Right kidney (tissue), 1 donor: ENCODE measurements at regions not wholly inside any gene's neighbourhood (a gene's known extent, or its start where the extent isn't known, plus 50 kb on each side); places are given as distances from the start of the nearest gene placed in this dataset.

Source experiments
- DNase-seq: peaks from one replicate; pipeline ENCODE4 v3.0.0-alpha.2; 2016

DNA sequence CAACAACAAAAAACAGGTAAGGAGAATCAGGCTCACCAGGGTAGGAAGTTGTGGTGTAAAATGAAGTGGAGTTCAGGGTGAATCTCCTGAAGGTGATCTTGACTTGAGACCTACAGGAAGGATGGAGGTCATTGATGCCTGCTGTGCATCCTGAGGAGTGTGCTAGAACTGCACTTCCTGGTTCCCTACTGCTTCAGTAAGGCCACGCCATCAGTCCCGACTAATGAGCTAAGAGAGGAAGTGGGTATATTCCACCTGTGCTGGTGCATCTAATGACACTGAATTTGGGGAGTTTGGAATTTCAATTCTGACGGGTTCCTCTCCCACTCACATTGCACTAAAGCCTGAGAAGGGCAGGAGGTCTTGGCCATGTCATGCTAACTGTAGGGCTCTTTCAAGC is 349.3 kb upstream of the SLC14A2 start:
- no peak for DNase-seq

DNA sequence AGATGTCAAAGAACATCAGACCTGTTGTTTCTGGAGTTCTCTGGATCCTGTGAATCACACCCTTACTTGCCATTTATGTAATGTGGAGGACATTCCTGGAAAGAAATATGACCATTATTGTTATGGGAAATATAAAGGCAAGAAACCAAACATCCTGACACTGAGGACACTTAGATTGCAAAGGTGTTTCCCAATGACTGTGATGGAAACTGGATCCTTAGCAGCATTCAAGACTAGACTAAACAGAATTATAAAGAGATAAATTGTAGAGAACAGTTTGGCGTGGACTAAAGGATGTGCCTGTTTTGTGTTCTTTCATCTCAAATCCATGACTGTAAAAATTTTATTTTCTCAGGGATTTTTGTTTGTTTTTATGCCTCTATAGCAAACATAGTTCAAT is 347.7 kb upstream of the SLC14A2 start:
- DNase-seq = no peak

DNA sequence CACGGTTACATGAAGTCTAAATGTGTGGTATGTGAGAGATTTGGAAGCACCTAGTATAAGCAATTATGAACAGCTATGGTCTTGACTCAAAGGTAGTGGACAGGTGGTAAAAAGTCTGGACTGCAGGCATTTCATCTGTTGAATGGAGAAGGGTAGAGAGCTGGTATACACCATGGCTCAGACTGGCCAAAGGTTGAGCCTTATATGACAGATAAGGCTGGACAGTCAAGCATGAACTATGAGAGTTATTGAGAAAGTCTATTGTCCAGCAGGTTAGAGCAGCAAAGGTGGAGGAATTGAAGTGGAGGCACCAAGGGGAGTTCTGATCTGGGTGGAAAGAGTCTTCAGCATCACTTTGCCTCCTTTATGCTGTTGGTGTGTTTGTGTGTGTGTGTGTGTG is 346.7 kb upstream of the SLC14A2 start:
- DNase-seq = no peak

DNA sequence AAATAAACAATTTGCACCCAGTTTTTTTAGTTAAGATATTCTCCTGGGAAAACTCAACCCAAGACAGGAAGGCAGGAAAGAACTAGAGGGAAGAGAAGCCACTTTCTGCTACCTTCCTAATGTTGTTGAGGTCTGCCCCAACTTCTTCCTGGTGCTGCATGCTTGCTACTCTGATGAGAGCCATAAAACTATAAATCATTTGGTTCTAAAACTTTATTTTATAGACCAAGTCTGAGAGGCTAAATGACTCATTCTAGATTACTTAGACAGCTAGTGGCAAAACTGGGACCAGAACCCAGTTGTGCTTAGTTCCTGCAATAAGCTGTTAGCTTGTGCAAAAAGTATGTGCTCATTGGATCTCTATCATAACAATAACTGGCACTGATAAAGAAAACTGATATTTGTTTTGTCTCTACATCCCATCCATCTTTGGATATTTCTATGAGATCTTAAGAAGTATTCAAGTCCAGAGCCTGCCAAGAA is 344.9 kb upstream of the SLC14A2 start:
- no peak for DNase-seq

DNA sequence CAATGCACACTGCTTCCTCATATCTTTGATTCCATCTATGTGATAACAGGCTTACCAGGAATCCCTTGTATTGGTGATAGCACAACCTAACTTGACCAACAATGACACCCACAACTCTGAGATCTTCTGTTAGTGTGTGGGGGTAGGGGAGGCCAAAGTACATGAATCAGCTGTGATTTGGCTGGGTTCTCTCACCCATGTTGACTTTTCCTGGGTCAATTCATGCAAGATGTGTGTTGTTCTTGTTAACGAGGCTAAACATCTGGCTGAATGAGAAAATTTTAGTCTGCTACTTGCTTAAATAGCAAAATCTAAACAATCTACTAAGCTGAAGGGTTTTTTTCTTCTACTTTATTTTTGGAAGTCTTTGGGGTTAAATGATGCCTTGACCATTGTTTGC is 341.2 kb upstream of the SLC14A2 start:
- no peak for DNase-seq

DNA sequence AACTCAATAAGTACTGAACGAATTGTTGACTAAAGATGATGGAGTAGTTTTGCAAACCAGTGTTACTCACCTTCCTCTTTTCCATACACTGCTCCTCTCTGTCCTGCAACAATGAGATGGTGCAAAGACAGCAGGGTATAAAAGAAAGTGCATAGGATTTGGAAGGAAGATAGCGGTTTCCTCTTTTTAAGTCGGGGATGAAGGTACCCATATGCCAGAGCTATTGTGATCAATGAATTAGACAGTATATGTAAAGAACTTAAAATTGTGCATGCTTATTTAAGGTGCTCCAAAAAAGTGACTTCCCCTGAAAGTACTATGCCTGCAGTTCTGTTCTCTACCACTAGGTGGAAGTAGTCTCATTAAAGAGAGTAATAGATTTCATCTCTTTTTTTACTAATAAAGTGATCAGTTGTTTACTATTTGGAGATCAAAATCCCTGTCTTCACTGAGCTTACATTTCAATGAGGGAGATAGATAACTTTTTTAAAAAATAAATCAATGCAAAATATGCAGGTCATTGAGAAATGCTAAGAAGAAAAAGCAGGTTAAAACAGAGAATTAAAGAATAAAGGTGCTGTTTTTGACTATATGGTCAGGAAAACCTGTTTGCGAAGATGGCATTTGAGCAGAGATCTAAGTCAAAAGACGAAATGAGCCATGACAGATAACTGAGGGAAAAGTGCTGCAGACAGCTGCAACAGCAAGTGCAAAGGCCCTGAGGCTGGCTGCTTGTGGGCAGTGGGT is 339.7 kb upstream of the SLC14A2 start:
- no peak for DNase-seq

DNA sequence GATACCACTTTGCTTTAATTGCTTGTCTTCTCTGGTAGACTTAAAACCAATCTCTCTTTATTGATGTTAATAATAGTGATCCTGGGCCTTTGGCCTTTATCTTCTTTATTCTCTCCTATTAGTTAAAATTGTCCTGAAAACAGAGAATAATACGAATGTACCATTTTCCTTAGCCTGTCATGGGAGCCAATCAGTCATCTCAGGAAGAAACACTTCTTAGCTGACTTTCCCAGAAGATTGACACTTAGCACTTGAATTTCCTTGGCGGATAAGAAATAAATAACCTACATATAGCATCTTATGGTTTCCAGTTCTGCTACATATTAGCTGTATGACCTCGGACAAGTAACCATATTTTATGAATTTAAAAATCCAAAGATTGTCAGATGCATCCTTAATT is 338.4 kb upstream of the SLC14A2 start:
- no peak for DNase-seq

DNA sequence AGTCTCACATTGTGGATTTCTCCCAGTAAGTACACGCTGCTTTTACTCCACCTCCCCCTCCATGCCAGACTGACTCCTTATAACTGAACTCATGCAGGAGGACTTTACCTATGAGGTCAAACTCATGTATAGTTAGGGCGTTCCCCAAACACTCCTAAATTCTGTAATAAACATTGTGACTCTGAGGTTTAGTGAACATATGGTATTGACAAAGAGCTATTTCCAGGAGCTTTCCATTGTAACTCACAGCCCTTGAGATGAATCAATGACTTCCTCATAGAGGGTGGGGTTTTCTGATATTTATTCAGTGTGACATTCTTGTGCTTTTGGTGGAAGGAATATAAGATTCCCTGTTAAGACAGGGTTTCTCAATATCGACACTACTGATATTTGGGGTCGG is 337.4 kb upstream of the SLC14A2 start:
- DNase-seq = no peak

DNA sequence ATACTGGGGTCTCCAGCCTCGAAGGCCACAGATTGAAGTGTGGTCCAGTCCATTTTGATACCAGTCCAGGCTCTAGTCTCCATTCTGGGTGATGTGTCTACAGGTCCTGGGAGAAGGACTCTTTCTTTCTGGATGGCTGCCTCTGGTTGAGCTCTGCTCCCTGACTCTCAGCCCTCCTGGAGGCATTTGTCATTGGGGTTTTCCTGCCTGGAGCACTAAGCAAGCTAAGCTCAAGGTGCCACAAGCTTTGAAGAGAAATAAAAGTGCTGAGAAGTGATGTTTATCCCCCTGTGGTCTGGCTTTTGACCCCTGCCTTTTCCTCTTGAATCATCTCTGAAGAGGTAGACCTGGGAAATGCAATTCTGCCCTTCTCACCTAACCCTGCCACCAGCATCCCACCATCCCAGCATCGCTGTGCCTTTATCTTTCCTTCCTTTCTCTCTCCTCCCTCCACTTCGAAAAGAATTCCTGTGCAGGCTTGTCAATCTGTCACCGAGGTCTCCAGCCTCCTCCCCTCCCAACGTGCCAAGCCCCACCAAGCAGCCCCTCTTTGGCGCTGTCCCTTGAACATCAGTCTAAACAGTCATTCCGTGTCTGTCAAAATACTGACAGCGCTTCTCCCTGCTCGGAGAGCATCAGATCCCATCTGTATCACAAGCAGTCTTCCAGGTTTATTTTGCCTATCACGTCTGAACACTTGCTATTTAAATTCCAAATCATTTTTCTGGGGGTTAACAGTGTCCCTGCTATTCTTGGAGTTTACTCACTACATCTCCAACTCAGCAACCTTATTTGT is 334.6 kb upstream of the SLC14A2 start:
- no peak for DNase-seq

DNA sequence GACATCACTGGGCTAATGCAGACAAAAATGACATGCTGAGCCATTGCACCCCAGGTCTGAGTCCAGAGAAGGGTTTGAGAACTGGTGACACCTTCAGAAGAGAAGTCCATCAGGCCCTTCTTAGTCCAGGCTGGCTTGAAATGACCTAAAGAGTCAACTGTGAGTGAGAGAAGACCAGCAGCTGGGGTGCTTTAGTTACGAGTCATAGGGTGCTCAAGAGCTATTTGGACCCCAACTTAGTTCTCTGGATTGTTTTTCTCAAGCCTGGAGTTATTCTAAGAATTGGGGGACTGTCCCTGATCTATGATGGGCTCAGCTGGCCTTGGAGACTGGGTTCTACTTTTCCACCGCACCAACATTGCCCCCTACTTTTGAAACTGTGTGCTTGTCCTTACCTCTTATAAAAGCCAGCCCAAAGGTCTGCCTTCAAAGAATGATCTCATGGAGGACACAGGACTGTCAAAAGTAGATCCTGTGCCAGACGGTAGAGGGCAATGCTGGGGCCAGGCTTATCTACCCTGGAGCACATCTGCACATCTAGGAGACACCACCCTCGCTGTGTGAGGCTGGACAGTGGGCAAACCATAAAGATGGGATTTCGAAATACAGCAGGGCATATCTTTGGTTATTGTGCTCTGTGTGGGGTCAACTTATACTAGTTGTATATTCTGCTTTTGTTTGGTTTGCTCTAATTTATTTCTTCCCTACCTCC is 333.0 kb upstream of the SLC14A2 start:
- no peak for DNase-seq

DNA sequence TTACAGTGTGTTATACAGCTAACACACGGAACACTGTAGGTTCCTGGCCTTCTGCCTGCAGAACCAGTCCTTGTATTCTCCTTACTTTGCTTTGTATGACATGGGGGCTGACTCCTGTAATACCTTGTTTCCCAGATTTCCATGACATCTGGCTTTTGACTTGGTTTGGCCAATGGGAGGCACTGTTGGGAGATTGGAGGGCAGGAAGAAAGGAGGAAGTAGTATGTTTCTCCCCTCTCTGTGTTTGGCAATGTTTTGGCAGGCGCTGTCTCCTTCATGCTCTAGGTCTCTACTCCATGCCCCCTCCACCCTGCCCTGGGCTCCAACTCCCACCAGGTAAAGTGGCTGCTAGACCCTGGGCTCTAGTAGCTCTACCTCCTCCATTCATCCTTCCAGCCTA is 331.1 kb upstream of the SLC14A2 start:
- DNase-seq = no peak

DNA sequence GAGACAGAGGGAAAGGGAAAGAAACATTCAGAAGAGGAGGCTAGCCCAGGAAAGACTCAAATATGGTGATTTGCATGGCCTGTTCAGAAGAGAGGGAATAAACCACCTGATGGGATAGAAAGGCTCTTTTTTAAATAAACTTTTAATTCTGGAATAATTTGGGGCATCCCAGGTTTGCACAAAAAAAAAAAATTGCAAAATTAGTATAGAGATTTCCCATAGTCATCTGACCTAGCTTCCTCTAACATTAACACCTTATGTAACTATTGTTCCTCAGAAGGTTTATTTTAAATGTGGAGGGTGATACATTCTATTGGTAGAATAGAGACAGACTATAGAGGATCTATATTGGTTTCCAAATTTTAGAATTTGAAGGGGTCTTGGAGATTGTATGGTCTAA is 330.4 kb upstream of the SLC14A2 start:
- DNase-seq = no peak

DNA sequence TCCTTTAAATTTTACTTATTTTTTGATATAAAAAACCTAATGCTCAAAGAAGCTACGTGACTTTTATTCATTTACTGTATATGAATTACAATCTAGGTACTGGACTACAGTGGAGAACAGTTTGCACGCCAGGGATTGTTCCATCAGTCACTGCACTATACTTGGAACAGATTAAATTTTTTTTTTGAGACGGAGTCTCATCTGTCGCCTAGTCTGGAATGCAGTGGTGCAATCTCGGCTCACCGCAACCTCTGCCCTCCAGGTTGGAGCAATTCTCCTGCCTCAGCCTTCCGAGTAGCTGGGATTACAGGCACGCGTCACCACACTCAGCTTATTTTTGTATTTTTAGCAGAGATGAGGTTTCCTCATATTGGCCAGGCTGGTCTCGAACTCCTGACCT is 330.0 kb upstream of the SLC14A2 start:
- no peak for DNase-seq

DNA sequence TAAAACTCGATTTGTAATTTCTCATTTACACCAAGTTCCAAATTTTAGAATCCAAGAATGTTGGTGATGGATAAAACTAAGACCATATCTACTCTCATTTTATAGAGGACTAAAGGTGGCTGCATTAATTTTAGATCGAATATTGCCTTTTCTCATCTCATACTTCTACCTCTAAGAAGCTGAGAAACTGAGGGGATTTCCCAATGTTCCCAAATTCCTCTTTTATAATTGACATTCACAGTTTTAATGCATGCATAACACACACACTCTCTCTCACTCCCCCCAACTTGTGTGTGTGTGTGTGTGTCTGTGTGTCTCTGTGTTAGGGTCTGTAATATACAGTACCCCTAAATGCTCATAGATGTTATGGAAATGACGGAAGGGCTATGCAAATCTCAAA is 328.8 kb upstream of the SLC14A2 start:
- DNase-seq = no peak

DNA sequence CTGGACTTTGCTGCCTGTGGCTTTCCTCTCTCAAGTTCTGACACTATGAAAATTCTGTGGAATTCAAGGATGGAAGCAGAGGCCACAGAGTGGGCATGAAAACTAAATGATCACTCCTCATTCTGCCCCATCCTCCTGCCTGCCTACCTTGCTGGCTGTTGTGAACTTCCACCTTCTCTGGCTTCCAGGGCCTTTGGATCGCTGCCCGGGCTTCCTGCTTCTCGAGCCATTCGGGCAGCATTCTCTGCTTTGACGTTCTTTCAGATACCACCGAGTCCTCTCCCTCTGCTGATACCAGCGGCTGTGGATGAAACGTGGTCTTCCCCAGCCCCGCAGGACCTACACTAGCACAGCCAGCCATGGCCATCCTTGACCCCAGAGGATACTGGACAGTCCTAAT is 327.7 kb upstream of the SLC14A2 start:
- DNase-seq = no peak

DNA sequence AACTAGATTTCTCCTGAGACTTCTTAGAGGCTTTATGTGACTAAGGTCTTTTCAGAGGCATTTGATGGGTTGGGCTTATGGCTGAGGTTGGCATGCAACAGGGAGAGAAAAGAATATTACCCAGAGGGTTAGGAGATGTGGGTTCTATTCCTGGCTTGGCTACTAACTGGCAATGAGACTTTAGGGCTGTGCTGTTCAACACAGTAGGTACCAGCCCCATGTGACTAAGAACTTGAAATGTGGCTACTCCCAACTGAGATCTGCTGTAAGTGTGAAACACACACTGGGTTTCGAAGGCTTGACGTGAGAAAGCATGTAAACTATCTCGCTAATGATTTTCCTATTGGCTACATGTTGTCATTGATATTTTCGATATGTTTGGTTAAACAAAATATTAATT is 324.9 kb upstream of the SLC14A2 start:
- no peak for DNase-seq

DNA sequence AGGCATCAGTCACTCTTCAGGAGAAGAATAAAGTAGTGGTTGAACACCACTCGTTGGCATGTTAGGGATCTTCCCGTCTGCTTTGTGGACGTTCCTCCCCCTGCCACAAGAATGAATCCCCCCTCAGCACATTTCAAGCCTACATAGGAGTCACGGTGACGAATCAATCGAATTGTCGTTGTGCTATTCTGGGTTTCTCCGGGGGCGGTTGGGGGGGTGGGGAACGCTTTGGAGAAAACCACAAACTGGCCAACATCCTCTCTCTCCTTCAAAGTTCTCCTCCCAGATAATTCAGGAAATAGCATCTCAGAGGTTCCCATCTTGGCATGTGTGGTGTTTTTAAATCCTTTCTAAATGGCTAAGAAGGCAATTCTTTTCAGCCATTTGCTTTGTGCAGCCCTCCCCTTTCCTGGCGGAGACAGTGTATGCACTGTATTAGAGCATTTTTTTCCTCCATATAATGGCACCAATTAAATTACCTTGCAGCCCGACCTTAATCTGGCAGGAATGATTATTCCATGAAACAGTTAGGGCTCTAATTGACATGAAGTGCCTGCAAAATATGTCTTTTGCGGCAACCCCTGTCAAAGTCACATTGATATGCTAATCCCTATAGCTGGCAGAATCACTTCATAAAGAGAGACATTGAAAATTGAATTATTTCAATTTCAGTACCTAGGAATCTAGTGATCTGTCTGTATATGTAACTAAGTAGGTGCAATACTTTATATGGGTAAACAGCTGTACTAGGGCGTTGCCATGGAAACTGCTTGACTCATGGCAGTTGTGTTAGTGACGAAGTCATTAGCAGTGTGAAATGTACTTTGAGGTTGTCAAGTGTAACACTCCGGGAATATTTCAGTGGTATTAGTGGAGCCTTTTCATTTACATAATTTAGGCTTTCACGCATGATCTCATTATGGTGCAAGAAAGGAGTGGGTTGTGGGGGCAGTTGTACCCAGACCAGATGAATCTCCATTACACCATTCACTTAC is 323.4 kb upstream of the SLC14A2 start:
- no peak for DNase-seq

DNA sequence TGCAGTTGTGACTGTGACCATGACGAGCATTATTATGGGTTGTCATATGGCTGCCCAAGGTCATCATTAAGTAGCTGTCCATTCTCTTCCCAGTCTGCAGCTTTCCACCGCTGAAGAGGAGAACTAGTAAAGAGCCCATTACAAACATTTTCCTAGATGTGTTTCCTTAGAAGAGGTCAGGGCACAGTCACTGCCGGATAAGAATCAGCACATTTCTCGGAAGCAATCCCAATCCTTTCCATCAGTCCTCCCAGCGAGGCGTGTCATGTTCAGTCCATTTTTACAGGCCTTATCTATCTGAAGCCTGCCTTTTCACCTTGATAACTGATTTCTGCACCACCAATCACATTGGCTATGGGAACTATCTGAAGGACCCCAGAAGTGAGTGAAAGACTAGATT is 319.9 kb upstream of the SLC14A2 start:
- DNase-seq = no peak

DNA sequence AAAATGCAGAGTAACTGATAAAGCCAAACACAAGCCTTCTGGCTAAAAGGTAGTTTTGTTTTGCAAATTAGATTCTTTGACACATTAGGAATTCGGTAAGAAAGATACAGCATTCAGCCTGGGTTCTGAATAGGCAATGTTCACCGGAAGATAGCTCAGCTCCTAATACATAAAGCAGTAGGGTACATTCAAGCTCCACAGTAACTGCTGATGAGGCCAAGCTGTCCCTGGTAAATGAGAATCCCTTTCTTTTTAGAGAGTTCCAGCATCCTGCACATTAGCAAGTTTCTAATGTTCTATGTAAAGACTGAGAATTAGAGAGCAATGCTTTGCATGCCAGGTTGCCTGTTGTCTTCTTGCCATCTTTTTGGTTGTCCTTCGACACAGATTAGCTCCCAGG is 316.3 kb upstream of the SLC14A2 start:
- no peak for DNase-seq

DNA sequence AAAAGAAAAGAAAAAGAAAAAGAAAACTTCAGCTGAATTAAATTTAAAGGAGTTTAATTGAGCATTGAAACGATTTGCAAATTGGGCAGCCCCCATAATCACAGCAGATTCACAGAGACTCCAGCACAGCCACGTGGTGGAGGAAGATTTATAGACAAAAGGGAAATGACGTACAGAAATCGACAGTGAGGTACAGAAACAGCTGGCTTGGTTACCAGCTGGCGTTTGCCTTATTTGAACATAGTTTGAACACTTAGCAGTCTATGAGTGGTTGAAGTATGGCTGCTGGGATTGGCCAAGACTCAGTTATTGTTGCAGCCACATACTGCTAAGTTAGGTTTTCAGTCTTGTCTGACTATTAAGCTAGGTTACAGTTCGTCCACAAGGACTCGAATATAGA is 312.2 kb upstream of the SLC14A2 start:
- no peak for DNase-seq

DNA sequence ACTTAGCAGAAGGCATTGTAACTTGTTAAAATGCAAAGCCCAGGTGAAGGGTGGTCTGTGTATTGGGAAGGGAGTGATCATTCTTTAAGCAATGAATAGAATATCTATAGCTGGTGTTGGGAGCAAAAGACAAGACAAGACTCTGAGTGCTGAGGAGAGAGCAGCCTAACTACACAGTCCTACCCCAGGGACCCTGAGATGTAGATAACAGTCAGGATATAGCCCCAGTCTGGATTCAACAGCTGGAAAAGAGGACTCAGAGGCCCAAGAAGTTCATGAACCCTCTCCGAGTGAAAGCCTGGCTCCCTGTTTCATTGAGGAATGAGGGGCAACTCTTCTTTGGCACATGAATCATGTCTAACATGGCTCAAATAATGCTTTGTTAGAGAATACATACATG is 310.7 kb upstream of the SLC14A2 start:
- DNase-seq = no peak

DNA sequence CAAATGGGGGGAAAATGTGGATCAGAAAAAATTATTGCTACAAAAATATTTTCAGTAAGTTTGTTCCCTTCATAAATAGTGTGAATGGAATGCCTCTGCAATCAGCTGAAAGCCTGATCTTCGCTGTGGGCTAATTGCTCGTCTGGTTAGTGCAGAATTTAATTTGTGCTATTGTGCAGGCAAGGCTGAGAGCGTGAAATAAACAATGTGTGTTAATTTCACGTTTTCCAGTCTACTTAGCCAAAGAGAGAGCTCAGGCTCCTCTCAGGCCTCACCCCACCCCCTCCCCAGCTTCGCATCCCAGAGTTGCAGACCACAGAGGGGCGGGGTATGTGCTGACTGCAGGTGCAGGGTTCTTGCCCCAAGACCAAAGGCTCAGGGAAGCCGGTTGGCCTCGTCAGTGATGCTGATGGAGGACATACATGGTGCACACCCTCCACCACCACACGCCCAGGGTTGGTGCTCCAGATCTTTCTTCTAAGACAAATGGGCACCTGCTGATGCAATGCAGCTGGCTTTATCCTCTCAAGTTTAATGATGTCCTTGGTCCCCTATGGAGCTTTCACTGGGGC is 302.6 kb upstream of the SLC14A2 start:
- DNase-seq = no peak
